ENCODE measurements at regions not wholly inside any gene's neighbourhood (a gene's known extent, or its start where the extent isn't known, plus 50 kb on each side); places are given as distances from the start of the nearest gene placed in this dataset.

DNA sequence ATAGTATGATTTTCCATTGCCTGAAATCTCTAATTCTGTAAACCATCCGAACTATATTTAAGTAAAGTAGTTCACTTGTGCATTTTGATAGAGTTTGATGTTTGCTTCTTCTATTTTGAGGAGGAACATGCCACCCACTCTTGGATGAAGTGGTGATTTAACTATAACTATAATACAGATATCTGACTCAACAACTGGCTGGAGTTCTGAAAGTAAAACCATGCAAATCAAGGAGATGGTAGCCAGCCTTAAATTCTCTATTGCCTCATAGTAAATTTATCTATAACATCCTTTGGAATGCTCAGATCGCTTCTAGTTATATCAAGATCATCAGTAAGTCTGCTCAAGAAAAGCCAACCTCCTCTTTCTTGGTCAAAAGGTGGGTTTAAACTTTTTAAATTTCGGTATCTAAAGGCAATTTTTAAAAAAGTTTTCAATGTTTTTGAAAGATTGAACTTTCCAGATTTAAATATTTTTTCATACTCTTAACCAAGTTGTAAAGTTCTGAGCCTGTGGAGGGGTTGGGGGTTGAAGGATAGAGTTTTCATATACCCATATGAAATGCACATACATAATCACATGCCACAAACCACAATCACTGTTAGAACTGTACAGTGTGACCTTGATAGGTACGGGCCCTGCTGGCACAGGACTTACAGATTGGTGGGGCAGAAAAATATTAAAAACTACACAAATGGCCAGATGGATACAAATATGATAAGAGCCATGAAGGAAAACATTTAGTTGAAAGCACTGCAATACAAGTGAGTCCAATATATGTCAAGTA, 90.5 kb upstream of the RFC3 start:
- H2AFZ ChIP-seq (ENCODE audit: low read length), result no peak overlapping the region
- H3K4me2 ChIP-seq (ENCODE audit: insufficient read depth, insufficient read length, low read length), result no peak overlapping the region
- Mint-ChIP-seq H3K4me1 (peaks cover 6 to 7% of the 10 kb centered on the region in 2 experiments), H3K27me3 (ENCODE audit: low read depth) (no peaks in the 10 kb centered on the region), H3K36me3 (ENCODE audit: insufficient read depth in 1 of 3, low read depth in 3 of 3) (no peaks in the 10 kb centered on the region), H3K27ac (no peak overlapping the region), H3K9me3 (no peaks in the 10 kb centered on the region), H3K4me3 (no peak overlapping the region)
- H3K23me2 ChIP-seq (ENCODE audit: insufficient read length, low read depth, low read length, poor library complexity, severe bottlenecking), result no peaks in the 10 kb centered on the region
- H2BK20ac ChIP-seq (ENCODE audit: low read depth, low read length, poor library complexity, severe bottlenecking), result no peak overlapping the region
- H3K9ac ChIP-seq (ENCODE audit: extremely low read depth, insufficient read length, low read length), result no peak overlapping the region
- no peaks in the 10 kb centered on the region for H3K79me2 ChIP-seq (ENCODE audit: insufficient read depth, low read length)
- no peak overlapping the region for H4K91ac ChIP-seq (ENCODE audit: insufficient read length, low read depth, low read length)
- no peak overlapping the region for H2BK12ac ChIP-seq (ENCODE audit: insufficient read length, low read depth, low read length)
- H2BK15ac ChIP-seq (ENCODE audit: low read depth, low read length), result no peak overlapping the region
- H3K9me3 ChIP-seq (ENCODE audit: control insufficient read depth, low read depth, low read length), result no peaks in the 10 kb centered on the region
- no peak overlapping the region for H4K5ac ChIP-seq (ENCODE audit: insufficient read length, low read depth, low read length)
- no peaks in the 10 kb centered on the region for H3K4me1 ChIP-seq (ENCODE audit: insufficient read depth, low read length)
- H3K27ac ChIP-seq (ENCODE audit: insufficient read length, low read depth, low read length), result no peak overlapping the region
- H2AK5ac ChIP-seq (ENCODE audit: insufficient read length, low read length), result no peak overlapping the region
- no peak overlapping the region for H3T11ph ChIP-seq (ENCODE audit: low read length)
- no CpG with 5 or more reads among the region's 4 CpGs for WGBS (ENCODE audit: extremely low coverage, insufficient read length, low lambda C conversion rate)
- no peak overlapping the region for H3K23ac ChIP-seq (ENCODE audit: insufficient read length, low read depth, low read length)
- no peak overlapping the region for H3K18ac ChIP-seq (ENCODE audit: insufficient read length, low read depth, low read length)
- H4K8ac ChIP-seq (replicated peaks; ENCODE audit: insufficient read length, low read depth, low read length), result no peak overlapping the region
- H2BK120ac ChIP-seq (ENCODE audit: low read depth, low read length, poor library complexity, severe bottlenecking), result no peak overlapping the region
- H3K4ac ChIP-seq (ENCODE audit: low read depth, low read length), result no peak overlapping the region
- no peaks in the 10 kb centered on the region for H3K79me1 ChIP-seq (ENCODE audit: insufficient read depth, low read depth, low read length, poor library complexity, severe bottlenecking)
- DNase-seq, result no peak
- H4K20me1 ChIP-seq (ENCODE audit: control insufficient read depth, insufficient read depth, insufficient read length), result no peaks in the 10 kb centered on the region
- TF ChIP-seq, protein P1, sequence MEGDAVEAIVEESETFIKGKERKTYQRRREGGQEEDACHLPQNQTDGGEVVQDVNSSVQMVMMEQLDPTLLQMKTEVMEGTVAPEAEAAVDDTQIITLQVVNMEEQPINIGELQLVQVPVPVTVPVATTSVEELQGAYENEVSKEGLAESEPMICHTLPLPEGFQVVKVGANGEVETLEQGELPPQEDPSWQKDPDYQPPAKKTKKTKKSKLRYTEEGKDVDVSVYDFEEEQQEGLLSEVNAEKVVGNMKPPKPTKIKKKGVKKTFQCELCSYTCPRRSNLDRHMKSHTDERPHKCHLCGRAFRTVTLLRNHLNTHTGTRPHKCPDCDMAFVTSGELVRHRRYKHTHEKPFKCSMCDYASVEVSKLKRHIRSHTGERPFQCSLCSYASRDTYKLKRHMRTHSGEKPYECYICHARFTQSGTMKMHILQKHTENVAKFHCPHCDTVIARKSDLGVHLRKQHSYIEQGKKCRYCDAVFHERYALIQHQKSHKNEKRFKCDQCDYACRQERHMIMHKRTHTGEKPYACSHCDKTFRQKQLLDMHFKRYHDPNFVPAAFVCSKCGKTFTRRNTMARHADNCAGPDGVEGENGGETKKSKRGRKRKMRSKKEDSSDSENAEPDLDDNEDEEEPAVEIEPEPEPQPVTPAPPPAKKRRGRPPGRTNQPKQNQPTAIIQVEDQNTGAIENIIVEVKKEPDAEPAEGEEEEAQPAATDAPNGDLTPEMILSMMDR (conservative IDR thresholded peaks at IDR 0.05), result no peak
- no peak overlapping the region for H2BK5ac ChIP-seq (ENCODE audit: insufficient read length, low read length)
- H3K14ac ChIP-seq (ENCODE audit: insufficient read depth, low read length), result no peak overlapping the region
- H3K56ac ChIP-seq (ENCODE audit: insufficient read length, low read depth, low read length), result no peak overlapping the region
- H3K27me3 ChIP-seq (ENCODE audit: insufficient read depth, low read length), result no peaks in the 10 kb centered on the region
